Activated T-helper 1 cell treated with anti-CD3 and anti-CD28 coated beads, Interleukin-12 subunit alpha, Interleukin-12 subunit beta, Interleukin-2, Interleukin-4 antibody, amounts not matched to agents 30 ng/mL and 10 ng/mL and 1 ng/mL, durations not matched to agents 14 hours and 24 hours and 36 hours (primary cell): ENCODE measurements at regions not wholly inside any gene's neighbourhood (a gene's known extent, or its start where the extent isn't known, plus 50 kb on each side); places are given as distances from the start of the nearest gene placed in this dataset.

ENCODE experiments used
- DNase-seq: peaks from one replicate; pipeline ENCODE4 v3.0.0; 2021; ENCODE audit warnings: low spot score
- H3K27ac Mint-ChIP-seq: one replicate; pipeline ENCODE4 v1.8.0; 2021; ENCODE audit warnings: mild to moderate bottlenecking, mixed read lengths
- H3K27me3 Mint-ChIP-seq: one replicate; pipeline ENCODE4 v1.8.0; 2022; ENCODE audit warnings: mild to moderate bottlenecking, moderate library complexity, mixed read lengths; ENCODE audit not compliant: insufficient read depth
- H3K36me3 Mint-ChIP-seq: one replicate; pipeline ENCODE4 v1.8.0; 2021; ENCODE audit warnings: low read depth, mixed read lengths
- H3K4me1 Mint-ChIP-seq: one replicate; pipeline ENCODE4 v1.8.0; 2021; ENCODE audit warnings: low read depth, mixed read lengths
- H3K4me3 Mint-ChIP-seq: one replicate; pipeline ENCODE4 v1.8.0; 2021; ENCODE audit warnings: mild to moderate bottlenecking, moderate library complexity, mixed read lengths
- H3K9me3 Mint-ChIP-seq: one replicate; pipeline ENCODE4 v1.8.0; 2021; ENCODE audit warnings: mixed read lengths
- intact Hi-C: fragments of 100-400 bp; cut with micrococcal nuclease; formaldehyde crosslinking; loops from one replicate; pipeline ENCODE4 v1.15.1; 2024

GRCh38 chr5:155430192-155430591 is 416.6 kb downstream of the KIF4B start:
- Mint-ChIP-seq H3K4me1 (no peaks in the 10 kb centered on the region), H3K36me3 (no peaks in the 10 kb centered on the region), H3K27ac (no peak overlapping the region), H3K9me3 (no peaks in the 10 kb centered on the region), H3K27me3 (no peaks in the 10 kb centered on the region), H3K4me3 (no peak overlapping the region)
- intact Hi-C loops, result no loop called here
- no peak for DNase-seq

- intact Hi-C loops, result no loop called here
- no peak overlapping the region for H3K4me3 Mint-ChIP-seq
- no peaks in the 10 kb centered on the region for H3K36me3 Mint-ChIP-seq
- no peaks in the 10 kb centered on the region for H3K27me3 Mint-ChIP-seq
- DNase-seq, result no peak
- no peak overlapping the region for H3K27ac Mint-ChIP-seq
- no peaks in the 10 kb centered on the region for H3K4me1 Mint-ChIP-seq
- H3K9me3 Mint-ChIP-seq, result peaks cover 4% of the 10 kb centered on the region
Observed at GRCh38 chr5:155434267-155434666, 420.7 kb downstream of the KIF4B start.

- Mint-ChIP-seq H3K4me3 (no peak overlapping the region), H3K27ac (no peak overlapping the region), H3K9me3 (peaks cover 4% of the 10 kb centered on the region), H3K27me3 (peaks cover 2% of the 10 kb centered on the region), H3K4me1 (no peaks in the 10 kb centered on the region), H3K36me3 (no peaks in the 10 kb centered on the region)
- no peak for DNase-seq
- intact Hi-C loops, result no loop called here
Observed at GRCh38 chr5:155434681-155435080, 421.1 kb downstream of the KIF4B start.

GRCh38 chr5:155441849-155442248 is 428.3 kb downstream of the KIF4B start:
- Mint-ChIP-seq H3K4me3 (no peak overlapping the region), H3K9me3 (peaks cover 6% of the 10 kb centered on the region), H3K27me3 (peaks cover 2% of the 10 kb centered on the region), H3K36me3 (no peaks in the 10 kb centered on the region), H3K4me1 (no peaks in the 10 kb centered on the region), H3K27ac (no peak overlapping the region)
- intact Hi-C loops, result no loop called here
- DNase-seq, result no peak

- intact Hi-C loops, result no loop called here
- H3K4me1 Mint-ChIP-seq, result no peaks in the 10 kb centered on the region
- H3K4me3 Mint-ChIP-seq, result no peak overlapping the region
- H3K27ac Mint-ChIP-seq, result no peak overlapping the region
- no peaks in the 10 kb centered on the region for H3K36me3 Mint-ChIP-seq
- no peak for DNase-seq
- no peaks in the 10 kb centered on the region for H3K27me3 Mint-ChIP-seq
- H3K9me3 Mint-ChIP-seq, result peaks cover 3% of the 10 kb centered on the region
Observed at GRCh38 chr5:155451106-155451505, 437.6 kb downstream of the KIF4B start.

GRCh38 chr5:155455791-155456514 is 442.4 kb downstream of the KIF4B start:
- no peaks in the 10 kb centered on the region for H3K4me1 Mint-ChIP-seq
- intact Hi-C loops, result no loop called here
- no peak for DNase-seq
- peaks cover 1% of the 10 kb centered on the region for H3K27me3 Mint-ChIP-seq
- H3K36me3 Mint-ChIP-seq, result no peaks in the 10 kb centered on the region
- H3K9me3 Mint-ChIP-seq, result peaks cover 3% of the 10 kb centered on the region
- H3K27ac Mint-ChIP-seq, result no peak overlapping the region
- H3K4me3 Mint-ChIP-seq, result no peak overlapping the region

- no peak for DNase-seq
- no peaks in the 10 kb centered on the region for H3K4me1 Mint-ChIP-seq
- H3K27ac Mint-ChIP-seq, result no peak overlapping the region
- no peak overlapping the region for H3K4me3 Mint-ChIP-seq
- no peaks in the 10 kb centered on the region for H3K36me3 Mint-ChIP-seq
- peaks cover 1% of the 10 kb centered on the region for H3K27me3 Mint-ChIP-seq
- intact Hi-C loops, result no loop called here
- no peaks in the 10 kb centered on the region for H3K9me3 Mint-ChIP-seq
Observed at GRCh38 chr5:155459889-155460500, 446.4 kb downstream of the KIF4B start.

GRCh38 chr5:155460501-155460931 is 447.0 kb downstream of the KIF4B start:
- intact Hi-C loops, result no loop called here
- no peak for DNase-seq
- Mint-ChIP-seq H3K27ac (no peak overlapping the region), H3K27me3 (peaks cover 1% of the 10 kb centered on the region), H3K4me3 (no peak overlapping the region), H3K9me3 (no peaks in the 10 kb centered on the region), H3K36me3 (no peaks in the 10 kb centered on the region), H3K4me1 (no peaks in the 10 kb centered on the region)

GRCh38 chr5:155461304-155461703 is 447.7 kb downstream of the KIF4B start:
- no peak overlapping the region for H3K27ac Mint-ChIP-seq
- DNase-seq, result no peak
- no peak overlapping the region for H3K4me3 Mint-ChIP-seq
- intact Hi-C loops, result no loop called here
- H3K36me3 Mint-ChIP-seq, result no peaks in the 10 kb centered on the region
- no peaks in the 10 kb centered on the region for H3K9me3 Mint-ChIP-seq
- H3K4me1 Mint-ChIP-seq, result no peaks in the 10 kb centered on the region
- H3K27me3 Mint-ChIP-seq, result peaks cover 1% of the 10 kb centered on the region

GRCh38 chr5:155466851-155467250 is 453.3 kb downstream of the KIF4B start:
- intact Hi-C loops, result no loop called here
- no peaks in the 10 kb centered on the region for H3K9me3 Mint-ChIP-seq
- H3K4me1 Mint-ChIP-seq, result no peaks in the 10 kb centered on the region
- H3K27ac Mint-ChIP-seq, result no peak overlapping the region
- DNase-seq, result no peak
- no peaks in the 10 kb centered on the region for H3K27me3 Mint-ChIP-seq
- H3K36me3 Mint-ChIP-seq, result no peaks in the 10 kb centered on the region
- no peak overlapping the region for H3K4me3 Mint-ChIP-seq

- intact Hi-C loops, result no loop called here
- Mint-ChIP-seq H3K9me3 (no peaks in the 10 kb centered on the region), H3K4me3 (no peak overlapping the region), H3K27ac (no peak overlapping the region), H3K4me1 (no peaks in the 10 kb centered on the region), H3K36me3 (no peaks in the 10 kb centered on the region), H3K27me3 (no peaks in the 10 kb centered on the region)
- no peak for DNase-seq
Observed at GRCh38 chr5:155471027-155471426, 457.5 kb downstream of the KIF4B start.

- Mint-ChIP-seq H3K4me3 (no peak overlapping the region), H3K9me3 (no peaks in the 10 kb centered on the region), H3K4me1 (no peaks in the 10 kb centered on the region), H3K27ac (no peak overlapping the region), H3K27me3 (no peaks in the 10 kb centered on the region), H3K36me3 (no peaks in the 10 kb centered on the region)
- intact Hi-C loops, result no loop called here
- no peak for DNase-seq
Observed at GRCh38 chr5:155472780-155473179, 459.2 kb downstream of the KIF4B start.

GRCh38 chr5:155475318-155475717 is 461.8 kb downstream of the KIF4B start:
- Mint-ChIP-seq H3K27ac (no peak overlapping the region), H3K4me3 (no peak overlapping the region), H3K4me1 (no peaks in the 10 kb centered on the region), H3K27me3 (no peaks in the 10 kb centered on the region), H3K36me3 (no peaks in the 10 kb centered on the region), H3K9me3 (no peaks in the 10 kb centered on the region)
- no peak for DNase-seq
- intact Hi-C loops, result no loop called here
